ENCODE measurements at regions not wholly inside any gene's neighbourhood (a gene's known extent, or its start where the extent isn't known, plus 50 kb on each side); places are given as distances from the start of the nearest gene placed in this dataset.

DNA sequence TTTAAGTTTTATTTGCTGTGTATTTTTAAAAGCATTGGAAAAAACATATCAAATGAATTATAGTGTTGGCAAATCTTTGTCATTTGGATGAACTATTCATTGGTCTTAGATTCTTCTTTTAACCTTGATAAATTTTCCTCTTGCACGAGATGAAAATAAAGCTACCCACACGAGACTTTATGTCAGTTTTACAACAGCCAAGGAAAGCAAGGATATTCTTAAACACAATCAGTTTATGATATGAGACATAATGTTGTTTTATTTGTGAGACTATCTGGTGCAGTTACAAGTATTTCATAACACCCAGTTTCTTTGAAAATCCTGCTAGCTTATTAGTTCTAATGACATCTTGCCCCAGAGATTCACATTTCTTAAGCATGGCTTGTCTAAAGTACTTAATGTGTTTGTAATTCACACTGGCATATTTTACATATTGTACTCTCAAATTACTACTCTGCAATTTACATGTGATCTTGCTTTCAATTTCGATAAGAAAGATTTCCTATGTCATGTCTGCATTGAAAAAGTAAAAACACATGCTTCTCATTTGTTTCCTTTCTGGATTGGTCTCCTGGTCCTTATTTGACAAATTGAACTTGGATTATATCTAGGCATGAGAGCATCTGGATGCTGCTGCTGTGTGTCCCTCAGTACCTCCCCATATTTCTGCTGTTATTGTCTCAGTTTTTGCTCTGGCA lies 955.5 kb upstream of the PCDH9 start (continued):
- TF ChIP-seq RXRA (IDR thresholded peaks at IDR 0.05; ENCODE audit: insufficient read depth, low read depth, low read length) (no peak), RFX5 (IDR thresholded peaks at IDR 0.05; ENCODE audit: borderline replicate concordance, low read depth, low read length) (no peak), KDM5A (IDR thresholded peaks at IDR 0.05; ENCODE audit: low read length) (no peak), SIRT6 (IDR thresholded peaks at IDR 0.05; ENCODE audit: low read length) (no peak), ZNF274 (IDR thresholded peaks at IDR 0.05; ENCODE audit: borderline replicate concordance, extremely low read depth, low read length) (no peak), CBX8 (IDR thresholded peaks at IDR 0.05; ENCODE audit: borderline replicate concordance, low read depth, low read length) (no peak), TAF1 (IDR thresholded peaks at IDR 0.05; ENCODE audit: low read depth, low read length) (no peak)

Measured in H1 (cell line).